ENCODE measurements at regions not wholly inside any gene's neighbourhood (a gene's known extent, or its start where the extent isn't known, plus 50 kb on each side); places are given as distances from the start of the nearest gene placed in this dataset.
"Not testable (repeated sequence)": the region's sequence is repeated elsewhere in the genome, so short reads cannot be mapped to it uniquely, and the experiment has no call there.

GRCh38 chr7:97928844-97929243, 56.6 kb upstream of the ASNS start:
- not testable (repeated sequence) for TF ChIP-seq POLR2A (IDR thresholded peaks at IDR 0.05); CTCF (IDR thresholded peaks at IDR 0.05 in 8 of 11, conservative IDR thresholded peaks at IDR 0.05 in 3 of 11)

Measured in spleen (tissue), 7 donors.